D721Med (cell line): ENCODE measurements at regions not wholly inside any gene's neighbourhood (a gene's known extent, or its start where the extent isn't known, plus 50 kb on each side); places are given as distances from the start of the nearest gene placed in this dataset.

Source experiments
- DNase-seq: peaks from one replicate; pipeline ENCODE4 v3.0.0; 2011; ENCODE audit warnings: low spot score; ENCODE audit not compliant: insufficient read length
- FAIRE-seq: peaks from 2 replicates; lab custom pipeline; 2011; peaks lifted over from hg19 to GRCh38; lab: Jason Lieb, UNC
- TF ChIP-seq, protein P1 (sequence below): IDR thresholded peaks from 2 replicates; pipeline ENCODE4 v1.5.1; 2012; ENCODE audit warnings: mild to moderate bottlenecking, control low read depth; ENCODE audit not compliant: insufficient read depth; ENCODE audit errors: missing control alignments

DNA sequence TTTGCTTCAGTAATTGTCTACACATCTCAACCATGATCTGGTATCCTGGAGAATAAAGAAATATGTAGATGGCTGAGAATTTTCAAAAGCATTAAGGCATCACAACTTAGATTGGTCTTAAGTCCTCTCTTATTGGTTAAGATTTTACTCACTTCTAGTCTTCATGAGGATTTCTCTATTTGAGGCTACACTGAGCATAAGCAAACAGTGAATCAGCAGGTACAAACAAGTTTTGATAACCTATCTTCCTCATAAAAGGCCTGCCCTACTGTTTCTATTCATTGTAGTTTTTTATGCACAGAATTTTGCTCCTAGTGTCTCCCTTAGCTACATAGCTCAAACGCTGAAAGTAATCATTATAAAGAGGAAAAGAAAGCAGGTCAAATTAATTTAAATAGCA is 460.7 kb upstream of the RPS6KA3 start:
- no peak for DNase-seq
- TF ChIP-seq, protein P1, sequence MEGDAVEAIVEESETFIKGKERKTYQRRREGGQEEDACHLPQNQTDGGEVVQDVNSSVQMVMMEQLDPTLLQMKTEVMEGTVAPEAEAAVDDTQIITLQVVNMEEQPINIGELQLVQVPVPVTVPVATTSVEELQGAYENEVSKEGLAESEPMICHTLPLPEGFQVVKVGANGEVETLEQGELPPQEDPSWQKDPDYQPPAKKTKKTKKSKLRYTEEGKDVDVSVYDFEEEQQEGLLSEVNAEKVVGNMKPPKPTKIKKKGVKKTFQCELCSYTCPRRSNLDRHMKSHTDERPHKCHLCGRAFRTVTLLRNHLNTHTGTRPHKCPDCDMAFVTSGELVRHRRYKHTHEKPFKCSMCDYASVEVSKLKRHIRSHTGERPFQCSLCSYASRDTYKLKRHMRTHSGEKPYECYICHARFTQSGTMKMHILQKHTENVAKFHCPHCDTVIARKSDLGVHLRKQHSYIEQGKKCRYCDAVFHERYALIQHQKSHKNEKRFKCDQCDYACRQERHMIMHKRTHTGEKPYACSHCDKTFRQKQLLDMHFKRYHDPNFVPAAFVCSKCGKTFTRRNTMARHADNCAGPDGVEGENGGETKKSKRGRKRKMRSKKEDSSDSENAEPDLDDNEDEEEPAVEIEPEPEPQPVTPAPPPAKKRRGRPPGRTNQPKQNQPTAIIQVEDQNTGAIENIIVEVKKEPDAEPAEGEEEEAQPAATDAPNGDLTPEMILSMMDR, result no peak
- FAIRE-seq, result no peak

DNA sequence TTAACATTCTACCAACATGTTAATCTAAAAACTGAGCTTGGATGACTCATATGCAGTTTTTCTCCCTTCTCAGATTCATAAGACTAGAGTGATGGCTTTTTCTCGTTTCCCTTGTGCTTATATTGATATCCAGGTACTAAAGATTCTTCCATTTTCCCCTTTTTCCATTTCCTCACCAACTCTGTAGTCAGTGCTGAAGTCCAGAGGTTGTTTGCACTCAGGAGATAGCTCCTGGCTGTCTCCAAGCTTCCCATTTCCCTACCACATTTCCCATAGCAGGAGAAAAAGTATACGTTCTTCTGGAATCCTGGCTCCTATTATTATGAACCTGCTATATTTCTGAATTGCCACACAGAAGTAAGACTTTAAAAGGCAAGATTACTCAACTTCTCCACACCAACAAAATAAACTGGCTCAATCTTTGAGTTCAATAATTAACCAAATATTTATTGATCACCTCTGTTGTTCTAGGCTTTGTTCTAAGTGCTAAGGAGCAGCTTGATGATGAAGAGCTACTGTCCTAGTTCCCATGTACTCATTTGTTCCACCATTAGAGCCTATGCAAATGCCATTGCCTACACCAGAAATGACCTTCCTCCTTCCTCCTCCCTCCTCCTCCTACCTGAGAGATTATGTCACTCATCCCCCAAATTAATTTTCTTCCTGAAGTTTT is 454.4 kb upstream of the RPS6KA3 start:
- TF ChIP-seq, protein P1, result no peak
- no peak for FAIRE-seq
- DNase-seq, result no peak

DNA sequence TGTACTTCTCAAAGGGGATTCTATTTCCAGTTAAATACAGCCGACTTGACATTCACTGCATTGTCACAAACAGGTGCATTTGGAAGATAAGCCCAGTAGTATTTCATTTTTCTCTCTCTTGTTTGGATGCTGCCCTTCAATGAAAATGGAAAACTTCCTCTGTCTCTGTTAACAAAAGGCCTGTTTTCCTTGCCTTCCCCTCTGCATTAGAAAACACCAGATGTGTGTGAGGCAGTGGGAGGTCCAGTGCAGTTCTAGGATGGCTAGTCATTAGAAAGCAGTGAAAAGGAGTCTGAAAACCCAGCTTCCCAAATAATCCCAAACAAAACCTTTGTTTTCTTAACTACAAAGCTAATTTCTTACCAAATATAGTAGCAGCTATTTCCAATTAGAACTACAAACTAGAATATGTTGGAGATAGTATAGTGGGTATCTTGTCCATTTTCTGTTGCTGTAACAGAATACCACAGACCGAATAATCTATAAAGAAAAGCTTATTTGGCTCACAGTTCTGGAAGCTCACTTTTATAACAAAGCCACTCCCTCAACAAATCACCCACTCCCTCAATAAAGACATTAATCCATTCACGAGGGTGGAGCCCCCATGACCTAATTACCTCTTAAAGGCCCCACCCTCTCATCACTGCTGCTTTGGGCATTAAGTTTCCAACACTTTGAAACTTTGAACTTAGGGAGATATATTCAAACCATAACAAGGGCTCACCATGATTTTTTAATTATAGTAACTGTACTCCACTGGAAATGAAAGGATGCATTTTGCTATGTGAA is 452.1 kb upstream of the RPS6KA3 start:
- DNase-seq (no peak), FAIRE-seq (no peak)
- TF ChIP-seq, protein P1, result no peak

DNA sequence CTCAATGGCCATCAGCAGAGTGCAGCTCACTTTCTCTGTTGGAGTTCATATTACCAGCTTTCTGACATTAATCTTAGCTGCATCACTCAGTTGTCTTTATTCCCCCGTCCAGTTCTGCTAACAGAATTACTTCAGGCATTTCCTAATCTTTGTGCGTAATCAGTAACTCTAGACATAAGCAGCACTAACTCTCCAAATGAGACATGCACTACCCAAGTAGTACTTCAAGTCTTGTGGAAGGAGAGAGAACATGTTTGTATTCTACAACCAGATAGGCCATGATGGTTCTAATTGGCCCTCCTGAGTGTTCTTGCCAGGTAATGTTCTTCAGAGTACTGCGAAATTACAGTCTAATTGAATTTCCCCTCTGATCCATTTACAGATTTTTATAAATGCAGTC is 448.5 kb upstream of the RPS6KA3 start:
- TF ChIP-seq, protein P1, result no peak
- FAIRE-seq (no peak), DNase-seq (no peak)

DNA sequence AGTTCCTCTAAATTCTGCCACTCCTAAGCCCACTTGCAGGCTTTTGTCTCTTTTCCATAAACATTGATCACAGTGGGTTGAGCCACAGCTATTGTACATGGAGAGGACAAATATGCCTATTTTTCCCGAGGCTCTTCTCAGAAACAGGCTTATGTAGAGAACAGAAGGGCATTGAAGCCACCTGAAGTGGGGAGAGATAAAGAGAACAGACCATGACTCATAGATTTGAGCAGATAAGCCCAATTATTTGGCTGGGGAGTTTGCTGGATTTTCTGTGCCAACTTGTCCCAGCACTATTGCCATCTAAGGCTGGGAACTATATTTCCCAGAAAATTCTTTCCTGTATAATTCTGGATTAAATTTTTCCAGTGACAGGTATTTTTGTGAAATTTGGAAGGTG is 446.1 kb upstream of the RPS6KA3 start:
- TF ChIP-seq, protein P1, result no peak
- FAIRE-seq (no peak), DNase-seq (no peak)

DNA sequence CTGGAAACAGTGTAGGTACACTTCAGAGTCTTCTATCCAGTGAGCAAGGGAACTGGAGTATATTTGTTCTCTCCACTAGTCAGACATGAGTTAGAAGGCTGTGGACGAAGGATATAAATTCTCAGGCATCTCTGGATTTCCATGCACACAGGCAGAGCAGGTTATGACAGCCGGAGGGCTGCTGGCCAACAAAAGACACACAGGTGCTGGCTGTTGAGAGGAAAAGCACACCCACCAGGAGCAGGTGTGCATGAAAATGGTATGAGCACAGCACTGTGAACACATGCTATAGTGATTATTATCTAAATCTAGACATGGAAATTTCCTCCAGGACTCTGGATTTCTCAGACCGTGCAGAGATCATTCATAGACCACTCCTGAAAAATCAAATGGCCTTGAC is 444.7 kb upstream of the RPS6KA3 start:
- FAIRE-seq (no peak), DNase-seq (no peak)
- TF ChIP-seq, protein P1, result no peak

DNA sequence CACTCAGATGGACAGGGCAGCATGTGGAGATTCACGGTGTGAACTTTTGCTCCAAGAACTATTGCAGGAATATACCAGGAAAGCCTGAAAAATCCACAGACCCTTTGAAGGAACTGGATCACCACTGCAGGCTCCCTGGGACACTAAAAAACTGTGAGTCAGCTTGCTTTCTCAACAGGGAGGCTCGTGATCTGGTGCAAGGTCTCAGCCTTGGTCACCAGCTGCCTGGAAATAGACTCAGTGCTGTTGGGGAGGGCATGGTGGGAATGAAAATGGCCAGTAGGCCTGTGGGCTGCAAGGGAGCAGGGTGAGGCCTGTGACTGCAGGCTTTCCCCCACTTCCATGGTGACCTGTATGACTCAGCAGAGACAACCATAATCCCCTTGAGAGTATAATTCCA is 426.4 kb upstream of the RPS6KA3 start:
- TF ChIP-seq, protein P1, result no peak
- no peak for FAIRE-seq
- no peak for DNase-seq
